ENCODE measurements at regions not wholly inside any gene's neighbourhood (a gene's known extent, or its start where the extent isn't known, plus 50 kb on each side); places are given as distances from the start of the nearest gene placed in this dataset.
"Not testable (repeated sequence)": the region's sequence is repeated elsewhere in the genome, so short reads cannot be mapped to it uniquely, and the experiment has no call there.

GRCh38 chr5:19210886-19211285 is 777.1 kb downstream of the CDH18 start:
- H3K9ac ChIP-seq = no peak overlapping the region
- no peaks in the 10 kb centered on the region for H3K36me3 ChIP-seq
- no peaks in the 10 kb centered on the region for H3K9me3 ChIP-seq
- TF ChIP-seq Cebpa-rat (IDR thresholded peaks at IDR 0.05) = no peak
- H3K4me3 ChIP-seq = no peak overlapping the region
- no peaks in the 10 kb centered on the region for H3K4me1 ChIP-seq
- no peak overlapping the region for H3K4me2 ChIP-seq
- H3K27ac ChIP-seq = no peak overlapping the region
- no peaks in the 10 kb centered on the region for H3K27me3 ChIP-seq
- H4K20me1 ChIP-seq = no peaks in the 10 kb centered on the region

DNA sequence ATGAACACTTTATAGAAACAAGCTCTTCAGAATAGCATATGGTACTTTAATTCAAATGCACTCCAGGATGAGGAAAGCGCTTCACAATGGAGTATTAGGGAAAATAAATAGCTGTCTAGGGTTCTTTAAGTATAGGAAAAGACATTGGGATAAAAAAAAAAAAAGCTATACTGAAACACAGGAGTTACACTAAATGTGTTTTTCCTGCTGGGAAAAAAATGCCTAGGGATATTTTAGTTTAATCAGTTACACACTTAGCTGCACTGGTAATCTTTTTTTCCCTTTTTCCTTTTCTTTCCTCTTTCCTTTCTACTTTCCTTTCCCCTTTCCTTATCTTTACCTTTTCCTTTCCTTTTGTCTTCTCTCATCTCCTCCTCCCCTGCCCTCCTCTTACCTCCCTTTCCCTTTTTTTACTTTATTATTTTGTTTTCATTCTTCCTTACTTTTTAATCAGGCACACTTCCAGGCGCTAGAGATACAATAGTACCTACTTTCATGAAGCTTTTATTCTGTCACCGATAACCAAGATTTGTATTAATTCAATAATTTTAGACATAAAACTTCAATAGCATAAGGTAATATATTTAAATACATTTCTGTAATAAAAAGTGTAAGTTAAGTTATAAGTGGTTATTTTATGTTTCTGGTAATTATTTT is 758.7 kb downstream of the CDH18 start:
- no peak overlapping the region for H3K9ac ChIP-seq
- H4K20me1 ChIP-seq = no peaks in the 10 kb centered on the region
- H3K9me3 ChIP-seq = no peaks in the 10 kb centered on the region
- no peak overlapping the region for H3K27ac ChIP-seq
- TF ChIP-seq Cebpa-rat (IDR thresholded peaks at IDR 0.05) = no peak
- no peak overlapping the region for H3K4me3 ChIP-seq
- no peak overlapping the region for H3K4me2 ChIP-seq
- no peaks in the 10 kb centered on the region for H3K4me1 ChIP-seq
- H3K36me3 ChIP-seq = no peaks in the 10 kb centered on the region
- no peaks in the 10 kb centered on the region for H3K27me3 ChIP-seq

GRCh38 chr5:19233573-19233972 is 754.4 kb downstream of the CDH18 start:
- no peak overlapping the region for H3K4me3 ChIP-seq
- H3K4me2 ChIP-seq = no peak overlapping the region
- TF ChIP-seq Cebpa-rat (IDR thresholded peaks at IDR 0.05) = no peak
- no peak overlapping the region for H3K27ac ChIP-seq
- H3K4me1 ChIP-seq = no peaks in the 10 kb centered on the region
- H4K20me1 ChIP-seq = no peaks in the 10 kb centered on the region
- no peaks in the 10 kb centered on the region for H3K9me3 ChIP-seq
- H3K9ac ChIP-seq = no peak overlapping the region
- H3K36me3 ChIP-seq = no peaks in the 10 kb centered on the region
- no peaks in the 10 kb centered on the region for H3K27me3 ChIP-seq

DNA sequence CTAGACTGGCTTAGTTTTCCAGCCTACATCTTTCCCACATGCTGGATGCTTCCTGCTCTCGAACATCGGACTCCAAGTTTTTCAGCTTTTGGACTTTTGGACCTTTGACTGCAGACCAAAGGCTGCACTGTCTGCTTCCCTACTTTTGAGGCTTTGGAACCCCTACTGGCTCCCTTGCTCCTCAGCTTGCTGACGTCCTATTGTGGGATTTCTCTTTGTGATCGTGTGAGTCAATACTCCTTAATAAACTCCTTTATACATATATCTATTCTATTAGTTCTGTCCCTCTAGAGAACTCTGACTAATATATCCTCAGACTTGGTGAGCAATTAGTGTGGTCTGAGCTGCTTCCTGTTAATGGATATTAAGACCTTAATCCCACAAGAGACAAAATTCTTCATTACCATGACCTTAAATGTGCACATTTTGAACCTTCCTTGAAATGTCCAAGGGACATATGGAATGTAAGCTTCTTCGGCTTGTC is 752.9 kb downstream of the CDH18 start:
- no peaks in the 10 kb centered on the region for H3K4me1 ChIP-seq
- H3K9me3 ChIP-seq = no peaks in the 10 kb centered on the region
- no peak overlapping the region for H3K4me3 ChIP-seq
- H3K36me3 ChIP-seq = no peaks in the 10 kb centered on the region
- no peak overlapping the region for H3K27ac ChIP-seq
- no peak overlapping the region for H3K4me2 ChIP-seq
- TF ChIP-seq Cebpa-rat (IDR thresholded peaks at IDR 0.05) = no peak
- no peak overlapping the region for H3K9ac ChIP-seq
- H4K20me1 ChIP-seq = no peaks in the 10 kb centered on the region
- no peaks in the 10 kb centered on the region for H3K27me3 ChIP-seq

DNA sequence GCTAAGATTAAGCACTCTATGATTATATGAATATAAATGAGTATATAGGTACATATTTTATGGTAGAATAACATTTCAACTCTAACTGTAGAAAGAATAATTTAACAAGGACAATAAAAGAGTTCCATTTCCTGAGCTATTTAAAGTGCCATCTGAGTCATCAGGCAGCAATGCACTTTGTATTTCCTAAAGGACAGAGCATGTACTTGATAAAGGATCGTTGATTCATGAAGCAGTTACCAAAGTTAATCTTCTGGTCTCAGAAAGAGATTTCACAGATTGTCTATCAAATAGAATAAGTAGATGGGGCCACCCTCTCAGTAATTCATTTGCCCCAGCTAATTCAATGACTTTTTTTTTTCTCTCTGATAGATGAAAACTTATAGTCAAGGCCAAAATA is 747.8 kb downstream of the CDH18 start:
- Histone ChIP-seq H3K27me3 (no peaks in the 10 kb centered on the region), H3K9ac (no peak overlapping the region), H3K4me1 (no peaks in the 10 kb centered on the region), H3K36me3 (no peaks in the 10 kb centered on the region), H4K20me1 (no peaks in the 10 kb centered on the region), H3K9me3 (no peaks in the 10 kb centered on the region), H3K4me3 (no peak overlapping the region), H3K27ac (no peak overlapping the region), H3K4me2 (no peak overlapping the region)
- no peak for TF ChIP-seq Cebpa-rat (IDR thresholded peaks at IDR 0.05)

DNA sequence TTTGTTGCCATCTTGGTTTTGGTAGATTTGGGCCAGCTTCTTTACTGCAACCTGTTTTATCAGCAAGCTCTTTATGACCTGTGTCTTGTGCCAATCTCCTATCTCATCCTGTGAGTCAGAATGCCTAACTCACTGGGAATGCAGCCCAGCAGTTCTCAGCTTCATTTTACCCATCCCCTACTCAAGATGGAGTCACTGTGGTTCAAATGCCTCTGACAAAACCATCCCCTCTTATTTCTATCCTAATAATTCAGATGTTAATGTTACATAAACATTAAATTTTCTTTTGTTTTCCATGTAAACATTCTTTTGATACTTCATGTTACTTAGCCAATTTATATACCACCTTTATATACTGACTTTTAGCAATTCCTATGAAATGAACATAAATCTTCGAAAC is 746.3 kb downstream of the CDH18 start:
- H3K27me3 ChIP-seq = no peaks in the 10 kb centered on the region

DNA sequence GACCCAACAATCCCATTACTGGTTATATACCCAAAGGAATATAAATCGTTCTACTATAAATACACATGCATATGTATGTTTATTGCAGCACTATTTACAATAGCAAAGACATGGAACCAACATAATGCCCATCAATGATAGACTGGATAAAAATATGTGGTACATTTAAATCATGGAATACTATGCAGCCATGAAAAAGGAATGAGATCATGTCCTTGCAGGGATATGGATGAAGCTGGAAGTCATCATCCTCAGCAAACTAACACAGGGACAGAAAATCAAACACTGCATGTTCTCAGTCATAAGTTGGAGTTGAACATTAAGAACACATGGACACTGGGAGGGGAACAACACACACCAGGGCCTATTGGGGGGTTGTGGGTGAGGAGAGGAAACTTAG is 741.8 kb downstream of the CDH18 start:
- H3K9ac ChIP-seq, H3K4me3 ChIP-seq, H3K27ac ChIP-seq, H3K27me3 ChIP-seq, H3K4me1 ChIP-seq, H3K36me3 ChIP-seq, H3K9me3 ChIP-seq, H4K20me1 ChIP-seq, H3K4me2 ChIP-seq: not testable (repeated sequence)

More for the DNA sequence above, 746.3 kb downstream of the CDH18 start:
- H3K4me1 ChIP-seq = no peaks in the 10 kb centered on the region
- no peak overlapping the region for H3K4me2 ChIP-seq
- no peaks in the 10 kb centered on the region for H3K36me3 ChIP-seq
- H3K27ac ChIP-seq = no peak overlapping the region
- no peaks in the 10 kb centered on the region for H3K9me3 ChIP-seq
- H4K20me1 ChIP-seq = no peaks in the 10 kb centered on the region
- H3K4me3 ChIP-seq = no peak overlapping the region
- no peak for TF ChIP-seq Cebpa-rat (IDR thresholded peaks at IDR 0.05)
- no peak overlapping the region for H3K9ac ChIP-seq

DNA sequence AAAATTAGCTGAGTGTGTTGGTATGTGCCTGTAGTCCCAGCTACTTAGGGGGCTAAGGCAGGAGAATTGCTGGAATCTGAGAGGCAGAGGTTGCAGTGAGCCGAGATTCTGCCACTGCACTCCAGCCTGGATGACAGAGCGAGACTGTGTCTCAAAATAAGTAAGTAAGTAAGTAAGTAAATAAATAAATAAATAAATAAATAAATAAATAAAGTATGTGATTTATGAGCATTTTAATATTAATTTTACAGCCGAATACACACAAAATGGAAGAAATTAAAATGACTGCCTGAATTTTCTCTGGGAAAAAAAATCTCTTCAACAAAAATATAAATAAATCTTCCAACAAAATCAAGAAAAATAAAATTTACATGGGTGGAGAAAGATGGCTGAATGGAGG is 740.7 kb downstream of the CDH18 start:
- Histone ChIP-seq H3K4me3 (no peak overlapping the region), H3K4me2 (no peak overlapping the region), H4K20me1 (no peaks in the 10 kb centered on the region), H3K9me3 (no peaks in the 10 kb centered on the region), H3K9ac (no peak overlapping the region), H3K36me3 (no peaks in the 10 kb centered on the region), H3K4me1 (no peaks in the 10 kb centered on the region), H3K27me3 (no peaks in the 10 kb centered on the region), H3K27ac (no peak overlapping the region)
- TF ChIP-seq Cebpa-rat (IDR thresholded peaks at IDR 0.05) = no peak

DNA sequence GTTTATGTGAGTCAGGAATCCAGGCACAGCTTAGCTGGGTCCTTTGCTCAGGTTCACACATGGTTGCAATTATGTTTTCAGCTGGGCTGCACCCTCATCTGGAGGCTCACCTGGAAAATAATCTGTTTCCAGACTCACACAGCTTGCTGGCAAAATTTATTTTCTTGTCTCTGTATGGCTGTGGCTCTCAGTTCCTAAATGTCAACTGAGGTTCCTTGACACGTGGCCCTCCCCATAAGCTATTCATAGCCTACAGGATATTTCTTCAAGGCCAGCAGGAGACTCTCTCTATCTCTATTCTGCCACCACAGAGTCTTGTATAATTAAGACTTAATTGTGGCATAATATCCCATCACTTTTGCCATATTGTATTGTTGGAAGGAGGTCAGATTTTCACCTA is 732.0 kb downstream of the CDH18 start:
- no peak for TF ChIP-seq Cebpa-rat (IDR thresholded peaks at IDR 0.05)
- H3K4me2 ChIP-seq = no peak overlapping the region
- H3K9ac ChIP-seq = no peak overlapping the region

GRCh38 chr5:19258686-19259085 is 729.3 kb downstream of the CDH18 start:
- no peak for TF ChIP-seq Cebpa-rat (IDR thresholded peaks at IDR 0.05)
- Histone ChIP-seq H3K9me3 (no peaks in the 10 kb centered on the region), H3K4me3 (no peak overlapping the region), H3K9ac (no peak overlapping the region), H3K27me3 (no peaks in the 10 kb centered on the region), H3K36me3 (no peaks in the 10 kb centered on the region), H3K4me2 (no peak overlapping the region), H4K20me1 (no peaks in the 10 kb centered on the region), H3K4me1 (no peaks in the 10 kb centered on the region), H3K27ac (no peak overlapping the region)

More for the DNA sequence above, 732.0 kb downstream of the CDH18 start:
- Histone ChIP-seq H3K27me3 (no peaks in the 10 kb centered on the region), H4K20me1 (no peaks in the 10 kb centered on the region), H3K36me3 (no peaks in the 10 kb centered on the region), H3K4me3 (no peak overlapping the region), H3K9me3 (no peaks in the 10 kb centered on the region), H3K4me1 (no peaks in the 10 kb centered on the region), H3K27ac (no peak overlapping the region)

- Histone ChIP-seq H3K4me2 (no peak overlapping the region), H4K20me1 (no peaks in the 10 kb centered on the region), H3K4me3 (no peak overlapping the region), H3K27ac (no peak overlapping the region), H3K9ac (no peak overlapping the region), H3K9me3 (no peaks in the 10 kb centered on the region), H3K4me1 (no peaks in the 10 kb centered on the region), H3K27me3 (no peaks in the 10 kb centered on the region), H3K36me3 (no peaks in the 10 kb centered on the region)
- no peak for TF ChIP-seq Cebpa-rat (IDR thresholded peaks at IDR 0.05)
Measured at GRCh38 chr5:19261879-19262278, 726.1 kb downstream of the CDH18 start.

All from BLaER1 (cell line).